ENCODE measurements at regions not wholly inside any gene's neighbourhood (a gene's known extent, or its start where the extent isn't known, plus 50 kb on each side); places are given as distances from the start of the nearest gene placed in this dataset.
"Not testable (repeated sequence)": the region's sequence is repeated elsewhere in the genome, so short reads cannot be mapped to it uniquely, and the experiment has no call there.

DNA sequence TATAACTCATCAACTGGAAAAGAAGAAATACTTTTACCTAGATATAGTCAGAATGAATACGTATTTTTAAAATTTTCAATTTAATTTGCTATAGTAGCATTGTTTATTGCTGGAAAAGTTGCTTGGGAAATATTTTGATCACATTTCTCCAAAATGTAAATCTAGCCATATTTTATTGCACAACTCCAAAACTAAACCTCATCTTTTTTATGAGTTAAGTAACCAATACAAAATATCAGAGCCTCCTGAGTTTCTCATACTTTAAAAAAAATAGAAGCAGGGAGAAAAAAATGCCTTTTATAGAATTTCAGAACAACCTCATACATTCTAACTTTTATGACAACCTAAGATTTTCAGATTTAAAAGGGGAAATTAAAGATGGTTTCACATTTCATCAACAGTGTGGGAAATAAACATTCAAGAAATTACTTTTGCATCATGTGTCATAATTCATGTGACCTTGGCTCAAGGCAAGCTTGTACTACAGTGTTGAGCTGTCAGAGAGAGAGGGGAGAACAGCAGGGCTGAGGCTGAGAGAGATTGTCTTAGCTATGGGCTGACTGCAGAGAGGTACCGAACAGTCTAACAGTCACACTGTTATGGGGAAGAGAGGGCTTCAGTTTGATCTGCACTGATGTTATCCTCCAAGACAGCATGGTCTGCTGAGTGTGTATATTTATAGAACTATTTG lies 519.0 kb downstream of the LTN1 start:
- no peak for ATAC-seq
- intact Hi-C loops (cut with DNase I), result no loop called here

DNA sequence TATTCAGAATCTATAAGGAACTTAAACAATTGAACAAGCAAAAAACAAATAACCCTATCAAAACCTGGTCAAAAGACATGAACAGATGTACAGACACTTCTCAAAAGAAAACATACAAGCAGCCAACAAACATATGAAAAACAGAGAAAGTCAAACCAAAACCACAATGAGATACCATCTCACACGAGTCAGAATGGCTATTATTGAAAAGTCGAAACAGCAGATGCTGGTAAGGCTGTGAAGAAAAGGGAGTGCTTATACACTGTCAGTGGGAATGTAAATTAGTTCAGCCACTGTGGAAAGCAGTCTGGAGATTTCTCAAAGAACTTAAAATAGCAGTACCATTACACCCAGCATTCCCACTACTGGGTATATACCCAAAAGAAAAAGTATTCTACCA lies 520.1 kb downstream of the LTN1 start:
- ATAC-seq; intact Hi-C loops (cut with DNase I); DNase-seq (ENCODE audit: missing footprints): not testable (repeated sequence)

More for the DNA sequence above, 519.0 kb downstream of the LTN1 start:
- DNase-seq (ENCODE audit: missing footprints), result no peak

DNA sequence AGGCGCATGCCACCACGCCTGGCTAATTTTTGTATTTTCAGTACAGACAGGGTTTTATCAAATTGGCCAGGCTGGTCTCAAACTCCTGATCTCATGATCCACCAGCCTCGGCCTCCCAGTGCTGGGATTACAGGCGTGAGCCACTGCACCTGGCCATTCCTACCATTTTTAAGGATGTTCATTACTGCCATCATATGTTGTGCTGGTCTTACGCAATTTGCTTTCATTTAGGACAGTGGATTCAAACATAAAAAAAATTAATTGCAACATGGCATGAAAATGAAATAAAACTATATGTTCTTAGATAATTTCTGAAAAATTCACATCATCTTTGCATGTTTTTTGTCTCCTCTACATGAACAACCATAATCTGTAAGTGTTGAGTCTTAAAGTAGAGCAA lies 527.7 kb downstream of the LTN1 start:
- DNase-seq (ENCODE audit: missing footprints) (no peak), ATAC-seq (no peak)
- intact Hi-C loops (cut with DNase I), result no loop called here

DNA sequence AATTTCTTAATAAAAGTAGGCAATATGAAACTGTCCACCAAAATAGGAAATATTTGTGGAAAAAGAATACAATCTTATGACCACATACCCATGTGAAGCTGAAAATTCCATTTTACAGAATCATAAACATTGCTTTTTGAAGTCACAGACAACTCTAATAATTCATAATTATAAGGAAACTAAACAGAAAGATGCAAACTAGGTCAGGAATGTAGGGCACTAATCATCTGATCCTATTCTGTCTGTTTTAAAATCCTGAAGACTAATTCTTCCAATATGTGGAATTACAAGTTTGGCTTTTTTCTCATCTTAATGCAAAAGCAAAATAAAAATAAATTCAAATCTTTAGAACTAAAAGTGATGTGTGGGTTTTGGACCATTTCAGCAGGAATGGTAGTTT lies 528.6 kb downstream of the LTN1 start:
- intact Hi-C loops (cut with DNase I), result no loop called here
- DNase-seq (ENCODE audit: missing footprints) (no peak), ATAC-seq (no peak)

DNA sequence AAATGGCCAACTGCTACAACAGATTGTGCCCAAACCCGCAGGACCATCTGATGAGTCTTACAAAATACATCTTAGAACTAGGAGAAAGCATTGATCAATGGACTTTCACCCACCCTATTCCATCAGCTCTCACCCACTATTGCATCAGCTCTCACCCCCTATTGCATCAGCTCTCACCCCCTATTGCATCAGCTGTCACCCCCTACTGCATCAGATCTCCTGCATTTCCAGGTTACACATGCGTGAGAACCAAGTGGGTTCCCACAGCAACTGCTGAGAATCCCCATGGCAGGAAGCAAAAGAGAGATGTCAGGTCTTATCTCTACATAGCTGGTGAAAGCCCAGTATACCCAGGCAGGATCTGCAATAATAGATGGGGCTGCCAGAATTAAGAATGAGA lies 533.5 kb downstream of the LTN1 start:
- no peak for DNase-seq (ENCODE audit: missing footprints)
- ATAC-seq, result no peak
- intact Hi-C loops (cut with DNase I), result no loop called here

DNA sequence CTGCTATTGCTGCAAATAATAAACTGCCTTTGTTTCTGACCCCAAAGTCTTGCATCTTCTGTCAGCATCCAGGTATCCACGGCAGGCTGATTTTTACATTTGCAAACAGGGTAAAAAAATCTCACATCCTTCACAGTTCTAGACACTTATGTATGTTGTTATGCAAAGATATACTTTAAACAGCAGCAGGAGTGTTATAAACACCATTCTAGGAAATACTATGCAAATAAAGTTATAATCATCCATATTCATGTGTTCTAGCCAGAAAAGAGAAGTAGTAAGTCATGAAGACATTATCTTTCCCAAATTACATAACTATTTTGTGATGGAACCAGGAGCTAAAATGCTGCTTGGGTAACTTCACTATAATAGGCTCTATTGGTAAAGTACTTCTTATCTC lies 534.2 kb downstream of the LTN1 start:
- ATAC-seq (no peak), DNase-seq (ENCODE audit: missing footprints) (no peak)
- intact Hi-C loops (cut with DNase I), result no loop called here

DNA sequence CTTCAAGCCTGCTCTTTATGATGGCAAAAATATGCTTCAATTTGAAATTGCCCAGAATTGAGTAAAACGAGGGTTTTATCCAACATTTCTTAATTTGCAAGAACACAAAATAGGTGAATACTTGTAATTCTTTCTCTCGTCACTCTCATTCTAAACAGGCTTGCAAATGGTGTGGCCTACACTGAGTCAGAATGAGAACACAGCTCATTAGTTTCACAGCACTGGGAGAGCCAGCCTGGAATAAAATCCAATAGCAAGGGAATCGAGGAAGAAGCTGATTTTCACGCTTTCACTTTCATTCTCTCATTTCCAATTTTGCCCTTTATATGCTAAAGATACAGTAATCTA lies 537.5 kb downstream of the LTN1 start:
- intact Hi-C loops (cut with DNase I), result no loop called here
- DNase-seq (ENCODE audit: missing footprints) (no peak), ATAC-seq (no peak)

DNA sequence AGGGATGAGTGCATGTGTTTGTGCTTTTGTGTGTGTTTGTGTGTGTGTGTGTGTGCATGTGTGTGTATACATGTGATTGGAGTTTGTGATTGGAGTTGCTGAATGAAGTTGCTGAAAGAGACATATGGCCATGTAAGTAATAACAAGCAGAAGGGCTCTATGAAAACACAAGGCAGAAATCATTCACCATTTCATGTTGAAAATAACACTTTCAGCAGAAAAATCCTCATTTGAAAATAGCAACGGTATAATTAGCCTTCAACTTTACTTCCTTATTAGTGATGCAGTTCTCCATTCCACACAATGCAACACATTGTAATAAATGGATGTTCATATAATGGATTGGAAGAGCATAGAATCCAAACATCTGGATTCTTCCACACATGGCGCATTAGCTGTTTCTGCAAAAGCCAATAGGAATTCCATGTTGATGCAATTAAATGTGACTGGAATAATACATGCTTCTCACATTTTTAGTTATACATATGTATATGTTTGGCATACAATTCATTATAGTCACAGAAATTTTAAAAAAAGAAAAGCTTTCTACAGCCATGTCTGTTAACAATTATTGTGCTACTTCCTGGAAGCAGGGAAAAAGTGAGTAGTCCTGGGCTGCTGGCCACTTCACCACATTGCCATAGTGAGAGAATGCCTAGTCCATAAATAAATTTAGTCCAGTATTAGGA lies 538.0 kb downstream of the LTN1 start:
- DNase-seq (ENCODE audit: missing footprints), result no peak
- no peak for ATAC-seq
- intact Hi-C loops (cut with DNase I), result no loop called here

DNA sequence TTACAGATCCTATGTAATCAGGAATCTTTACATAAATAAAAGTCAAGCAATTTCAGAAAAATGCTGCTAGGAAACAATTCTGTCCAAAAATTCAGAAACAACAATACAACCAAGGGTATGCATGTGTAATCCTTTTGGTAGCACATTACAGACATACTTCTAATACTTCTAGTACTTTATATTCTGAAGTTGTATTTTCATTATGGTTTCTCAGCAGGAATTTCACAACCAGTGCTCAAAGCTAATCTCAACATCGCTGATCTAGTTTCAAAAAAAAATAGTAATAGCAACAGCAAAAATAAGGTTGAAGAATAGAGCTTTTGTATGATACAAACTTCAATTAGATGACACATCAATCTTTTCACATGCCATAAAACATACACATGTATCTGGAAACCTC lies 545.2 kb downstream of the LTN1 start:
- DNase-seq (ENCODE audit: missing footprints), result no peak
- intact Hi-C loops (cut with DNase I), result no loop called here
- ATAC-seq, result no peak

DNA sequence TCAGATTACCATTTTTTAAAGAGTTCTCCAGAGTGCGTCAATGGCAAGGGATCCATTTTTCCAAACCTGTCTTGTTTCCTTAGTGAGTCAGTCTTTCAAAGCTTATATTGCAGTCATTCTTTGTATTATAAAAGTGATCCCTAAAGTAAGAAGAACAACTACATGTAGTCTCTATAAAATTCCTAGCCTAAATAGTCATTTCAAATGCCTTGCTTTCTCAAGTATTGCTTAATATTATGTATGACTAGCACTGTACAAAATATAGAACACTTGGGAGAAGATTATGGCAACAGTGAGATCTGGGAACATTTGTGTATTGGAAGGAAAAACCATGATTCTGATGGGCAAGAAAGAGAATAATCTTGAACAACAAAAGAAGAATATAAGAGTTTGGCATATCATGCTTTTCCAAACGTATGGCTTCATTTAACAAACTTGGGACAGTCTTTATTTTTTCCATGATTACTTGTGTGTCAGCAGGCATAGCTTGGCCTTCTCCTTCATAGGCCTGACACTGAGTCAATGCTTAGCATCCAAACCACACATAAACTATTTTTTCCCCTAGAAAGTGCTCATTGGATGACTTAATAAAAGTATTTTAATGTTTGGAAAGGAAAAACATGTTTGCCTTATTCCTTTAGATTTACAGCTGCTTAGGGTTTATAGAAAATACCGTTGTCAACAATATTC lies 547.4 kb downstream of the LTN1 start:
- ATAC-seq (no peak), DNase-seq (ENCODE audit: missing footprints) (no peak)
- intact Hi-C loops (cut with DNase I), result no loop called here

DNA sequence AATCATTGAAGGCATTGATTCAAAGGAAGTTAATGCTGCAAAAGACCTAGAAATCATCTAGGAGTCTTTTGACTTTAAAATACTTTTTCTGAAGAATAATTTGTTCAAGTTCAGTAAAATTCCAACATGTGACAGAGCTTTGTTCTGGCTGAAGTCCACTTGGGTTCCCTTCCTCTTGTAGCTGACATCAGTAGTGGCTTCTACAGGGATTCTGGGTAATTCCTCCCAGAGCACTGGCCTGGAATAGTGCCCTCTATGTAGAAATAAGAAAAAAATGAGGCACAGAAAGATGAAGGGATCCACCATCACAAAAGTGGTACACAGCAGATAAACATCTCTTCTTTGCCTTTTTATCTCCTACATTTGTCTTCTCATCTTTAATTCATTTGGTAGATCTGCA lies 548.1 kb downstream of the LTN1 start:
- intact Hi-C loops (cut with DNase I), result no loop called here
- no peak for ATAC-seq
- no peak for DNase-seq (ENCODE audit: missing footprints)

DNA sequence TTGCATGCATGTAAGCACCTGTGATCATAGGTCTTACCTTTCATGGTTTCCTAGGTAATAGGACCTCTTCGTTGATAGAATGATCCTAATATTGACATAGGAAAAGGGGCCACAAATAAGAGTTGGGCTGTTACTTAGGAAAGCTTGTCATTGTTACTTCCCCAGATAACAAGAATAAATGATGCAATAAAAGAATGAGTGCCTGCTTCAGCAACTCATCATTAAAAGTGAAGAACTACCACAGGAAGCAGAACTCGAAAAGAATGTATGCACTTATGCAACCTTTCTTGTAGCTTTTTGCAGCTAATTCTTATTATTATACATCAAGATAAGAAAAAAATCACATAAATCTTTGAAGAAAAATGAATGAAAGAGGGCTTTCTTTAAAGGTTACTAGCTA lies 548.6 kb downstream of the LTN1 start:
- no peak for DNase-seq (ENCODE audit: missing footprints)

DNA sequence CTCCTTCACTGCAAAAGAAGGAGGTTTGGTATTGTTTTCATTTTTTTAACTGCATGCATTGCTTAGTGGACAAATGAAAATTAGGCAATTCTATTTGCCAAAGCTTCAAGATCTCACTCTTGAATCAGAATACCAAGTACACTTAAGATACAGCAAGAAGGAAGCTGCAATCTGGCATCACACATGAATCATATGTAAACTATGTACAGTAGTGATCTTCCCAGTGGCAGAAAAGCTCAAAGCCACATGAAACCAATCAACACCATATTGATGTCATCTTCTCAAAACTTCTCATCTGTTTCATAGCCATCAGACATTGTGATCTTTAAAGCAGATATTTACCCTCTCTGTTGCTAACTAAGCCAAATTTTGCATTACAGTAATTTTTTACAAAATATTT lies 550.1 kb downstream of the LTN1 start:
- no peak for ATAC-seq
- intact Hi-C loops (cut with DNase I), result no loop called here
- DNase-seq (ENCODE audit: missing footprints), result no peak

More for the DNA sequence above, 548.6 kb downstream of the LTN1 start:
- ATAC-seq, result no peak
- intact Hi-C loops (cut with DNase I), result no loop called here

DNA sequence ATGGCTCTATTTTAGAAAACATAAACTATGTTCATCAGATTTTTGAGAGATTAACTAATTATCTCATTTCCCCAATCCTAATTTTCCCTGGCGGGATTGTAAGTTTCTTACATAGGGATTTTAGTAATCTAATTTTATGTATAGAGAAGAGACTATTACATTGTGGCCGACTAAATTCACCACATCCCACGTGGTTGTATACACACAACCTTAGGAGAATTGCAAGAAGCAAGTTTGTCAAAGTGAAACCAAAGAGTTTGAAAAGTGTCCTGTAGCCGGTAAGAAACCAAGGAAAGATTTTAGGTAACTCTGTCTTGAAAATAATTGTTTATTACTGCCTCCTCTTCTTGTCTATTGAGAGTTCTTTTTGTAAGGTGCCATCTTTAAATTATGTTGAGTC lies 550.6 kb downstream of the LTN1 start:
- ATAC-seq (no peak), DNase-seq (ENCODE audit: missing footprints) (no peak)
- intact Hi-C loops (cut with DNase I), result no loop called here

DNA sequence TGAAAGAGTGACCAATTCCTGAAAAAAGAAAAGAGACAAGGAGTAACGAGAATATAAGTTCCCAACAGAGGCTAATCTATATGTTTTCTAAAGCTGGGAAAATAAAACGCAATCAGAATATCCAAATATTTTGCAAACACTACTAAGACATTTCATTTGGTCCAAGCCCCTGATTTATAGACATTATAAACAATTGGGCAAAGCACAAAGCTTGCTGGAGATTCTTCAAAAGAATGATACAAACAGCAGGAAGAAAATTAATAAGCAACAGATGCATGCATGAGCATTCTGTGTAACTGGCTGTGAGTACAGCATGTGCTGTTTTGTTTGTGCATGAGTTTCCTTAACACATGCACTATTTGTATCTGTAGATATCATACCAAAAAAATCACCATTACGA lies 552.9 kb downstream of the LTN1 start:
- intact Hi-C loops (cut with DNase I), result no loop called here
- no peak for DNase-seq (ENCODE audit: missing footprints)
- ATAC-seq, result no peak

DNA sequence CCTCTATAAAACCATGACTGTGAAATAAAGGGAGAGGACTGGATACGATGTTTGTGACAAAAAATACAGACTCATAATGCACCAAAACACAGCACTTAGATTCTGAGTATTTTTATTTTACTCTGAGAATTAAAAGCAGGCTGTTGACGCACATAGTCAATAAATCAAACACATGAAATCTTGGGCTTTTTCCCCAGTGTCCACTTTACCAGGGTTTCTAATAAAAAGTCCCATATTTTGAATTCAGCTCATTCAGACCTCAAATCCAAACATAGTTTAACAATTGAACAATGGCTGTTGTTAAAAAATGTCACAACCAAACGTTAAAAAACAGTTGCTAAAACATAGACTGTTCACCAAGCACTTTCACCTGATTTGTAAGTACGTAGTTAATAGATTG lies 553.4 kb downstream of the LTN1 start:
- ATAC-seq (no peak), DNase-seq (ENCODE audit: missing footprints) (no peak)
- intact Hi-C loops (cut with DNase I), result no loop called here

DNA sequence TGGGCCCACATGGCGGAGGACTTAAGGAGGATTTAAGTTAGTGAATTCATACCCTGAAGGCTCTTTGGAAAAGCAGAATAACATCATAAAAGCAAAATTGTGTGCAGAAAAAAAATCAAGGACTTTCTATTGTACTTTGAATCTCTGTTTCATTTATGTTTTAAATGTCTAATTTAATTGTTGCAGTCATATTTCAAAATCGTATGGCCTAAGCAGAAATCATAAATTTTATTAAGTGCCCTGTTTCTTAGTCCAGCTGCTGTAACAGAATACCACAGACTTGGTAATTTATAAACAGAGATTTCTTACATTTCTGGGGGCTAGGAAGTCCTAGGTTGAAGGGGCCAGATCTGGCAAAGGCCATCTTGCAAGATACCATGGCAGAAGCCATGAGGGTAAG lies 555.6 kb downstream of the LTN1 start:
- no peak for ATAC-seq
- intact Hi-C loops (cut with DNase I), result no loop called here
- DNase-seq (ENCODE audit: missing footprints), result no peak

DNA sequence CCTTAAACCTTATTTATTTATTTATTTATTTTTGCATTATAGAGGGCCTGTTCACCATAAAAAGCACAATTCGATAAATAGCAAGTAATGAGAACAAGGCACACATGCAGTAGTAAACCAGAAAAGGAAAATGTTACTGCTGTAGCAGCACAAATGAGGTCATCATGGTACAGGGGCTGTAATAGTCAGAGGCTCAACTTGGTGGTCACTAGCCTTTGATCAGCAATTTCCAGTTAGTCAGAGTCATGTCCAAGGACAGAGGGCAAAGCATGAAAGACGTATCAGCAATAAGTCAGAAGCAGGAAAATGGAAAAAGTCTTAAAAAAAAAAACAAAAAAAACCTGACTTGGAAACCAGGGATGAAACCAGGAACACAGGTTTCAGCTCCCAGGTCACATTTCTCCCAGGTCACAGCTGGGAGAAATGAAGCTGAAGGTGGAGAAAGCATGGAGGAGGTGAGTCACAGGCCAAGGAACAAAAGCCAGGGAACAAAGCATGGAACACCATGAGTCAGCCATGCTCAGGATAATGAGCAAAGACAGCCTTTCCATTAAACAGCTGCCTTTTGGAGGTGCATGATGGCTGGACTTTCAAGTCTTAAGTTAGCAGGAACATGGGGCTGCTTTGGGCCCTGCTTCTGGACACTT lies 556.3 kb downstream of the LTN1 start:
- DNase-seq (ENCODE audit: missing footprints) (no peak), ATAC-seq (no peak)
- intact Hi-C loops (cut with DNase I), result no loop called here

DNA sequence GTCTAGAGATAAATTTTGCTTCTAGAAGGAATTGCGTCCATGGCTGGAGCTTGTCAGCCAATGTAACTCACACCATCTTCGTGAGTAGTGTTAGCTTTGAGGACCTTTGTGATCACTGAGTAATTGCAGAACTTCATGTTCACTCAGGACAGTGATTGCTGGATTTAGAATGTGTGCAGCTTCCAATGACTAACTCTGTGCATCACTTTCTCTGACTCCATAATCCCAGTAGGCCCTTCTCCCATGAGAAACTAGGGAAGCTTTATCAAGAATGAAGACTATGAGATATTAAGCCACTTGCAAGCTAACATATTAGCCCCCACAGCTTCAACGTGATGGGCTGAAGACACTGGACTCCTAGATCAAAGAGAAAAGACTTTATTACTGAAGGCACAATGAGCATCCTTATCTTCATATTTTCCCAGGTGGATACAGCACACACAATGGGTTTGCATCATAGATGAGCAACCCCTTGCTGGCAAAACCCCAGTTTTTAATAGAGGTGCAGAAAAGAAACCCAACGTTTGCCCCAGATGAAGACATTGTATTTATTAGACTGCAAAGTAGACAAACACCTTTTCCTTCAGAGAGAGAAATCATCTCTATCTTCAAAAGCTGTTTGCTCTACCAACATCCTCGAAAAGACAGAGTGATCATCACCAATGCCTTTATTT lies 561.0 kb downstream of the LTN1 start:
- DNase-seq (ENCODE audit: missing footprints) (no peak), ATAC-seq (no peak)
- intact Hi-C loops (cut with DNase I), result no loop called here
